Fibroblast of lung (primary cell): ENCODE measurements at regions not wholly inside any gene's neighbourhood (a gene's known extent, or its start where the extent isn't known, plus 50 kb on each side); places are given as distances from the start of the nearest gene placed in this dataset.
A peak's percentile ranks its signal among the peaks of the same experiment; 100 is the strongest.

Source experiments
- DNase-seq, 2 donors: peaks; one replicate each; pipeline versions ENCODE4 v3.0.0 to v3.0.0-alpha.2; 2010; ENCODE audit warnings: low read depth in 2 of 2
- H2AFZ ChIP-seq: 2 replicates; pipeline ENCODE4 v1.5.1; 2012; ENCODE audit warnings: low read length, control low read depth, inconsistent platforms
- H3K27ac ChIP-seq: 2 replicates; pipeline ENCODE4 v1.5.1; 2011; ENCODE audit warnings: low read length, control low read depth; ENCODE audit not compliant: insufficient read depth
- H3K27me3 ChIP-seq: 2 replicates; pipeline ENCODE4 v1.5.1; 2011; ENCODE audit warnings: mild to moderate bottlenecking, low read length; ENCODE audit not compliant: control insufficient read depth, insufficient read depth
- H3K36me3 ChIP-seq: 2 replicates; pipeline ENCODE4 v1.5.1; 2011; ENCODE audit warnings: low read length; ENCODE audit not compliant: control insufficient read depth, insufficient read depth
- H3K4me1 ChIP-seq: 2 replicates; pipeline ENCODE4 v1.5.1; 2011; ENCODE audit warnings: low read length; ENCODE audit not compliant: control insufficient read depth, insufficient read depth; ENCODE audit errors: extremely low read depth
- H3K4me2 ChIP-seq: 2 replicates; pipeline ENCODE4 v1.5.1; 2011; ENCODE audit warnings: low read length, control low read depth; ENCODE audit not compliant: insufficient read depth; ENCODE audit errors: extremely low read depth
- H3K4me3 ChIP-seq, 4 experiments: fragments of 200-600 bp in 1 of 4; sonication (generic) in 1 of 4; replicated peaks in 1 of 4; 2 replicates each; pipeline ENCODE4 v1.5.1; 2011 to 2016; ENCODE audit warnings: low read length in 4 of 4, low read depth in 3 of 4, mild to moderate bottlenecking in 3 of 4, control low read depth in 2 of 4, inconsistent platforms in 1 of 4, mixed read lengths in 1 of 4; ENCODE audit not compliant: insufficient read depth in 1 of 4; ENCODE audit errors: control extremely low read depth in 1 of 4
- H3K79me2 ChIP-seq: 2 replicates; pipeline ENCODE4 v1.5.1; 2012; ENCODE audit warnings: mild to moderate bottlenecking, low read length, inconsistent platforms; ENCODE audit not compliant: control insufficient read depth, insufficient read depth
- H3K9ac ChIP-seq: 2 replicates; pipeline ENCODE4 v1.5.1; 2011; ENCODE audit warnings: mild to moderate bottlenecking, low read length, control low read depth; ENCODE audit not compliant: insufficient read depth
- H3K9me3 ChIP-seq: 2 replicates; pipeline ENCODE4 v1.5.1; 2012; ENCODE audit warnings: low read depth, low read length; ENCODE audit not compliant: control insufficient read depth, insufficient read depth
- H4K20me1 ChIP-seq: 2 replicates; pipeline ENCODE4 v1.5.1; 2011; ENCODE audit warnings: low read length; ENCODE audit not compliant: control insufficient read depth, insufficient read depth; ENCODE audit errors: extremely low read depth
- EZH2 ChIP-seq: IDR thresholded peaks from 2 replicates; pipeline ENCODE4 v1.5.1; 2012; ENCODE audit warnings: low read length, control low read depth, mild to moderate bottlenecking; ENCODE audit errors: missing control alignments
- TF ChIP-seq, protein P1 (sequence below), 2 donors: IDR thresholded peaks in 1 of 2; conservative IDR thresholded peaks in 1 of 2; 1 replicate in 1 of 2; 2 replicates in 1 of 2; pipeline ENCODE4 v1.5.1; 2011 to 2012; ENCODE audit warnings: low read length in 2 of 2, control low read depth in 1 of 2, inconsistent platforms in 1 of 2, low read depth in 1 of 2, mild to moderate bottlenecking in 1 of 2

DNA sequence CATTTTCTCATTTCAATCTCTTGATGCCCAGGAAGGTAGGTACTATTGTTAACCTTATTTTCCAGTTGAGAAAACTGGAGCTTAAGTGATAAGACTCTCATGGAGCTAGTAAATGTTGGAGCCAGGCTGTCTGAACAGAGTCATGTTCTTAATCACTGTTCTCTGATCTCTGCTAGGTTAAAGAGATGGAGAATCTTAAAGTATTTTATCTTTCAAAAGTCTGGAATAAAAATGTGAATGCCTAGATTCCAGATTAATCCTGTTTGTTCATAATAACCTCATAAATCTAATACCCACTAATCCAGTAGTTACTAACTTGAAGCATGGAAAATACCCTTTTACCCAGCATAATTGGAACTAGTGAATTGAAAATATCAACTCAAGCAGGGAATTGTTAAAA lies 341.0 kb upstream of the RGS6 start:
- Histone ChIP-seq H3K4me2 (peak overlapping the region; percentile 15), H3K9me3 (no peaks in the 10 kb centered on the region), H3K9ac (no peak overlapping the region), H3K27me3 (no peaks in the 10 kb centered on the region), H3K4me1 (peaks cover 11% of the 10 kb centered on the region), H3K79me2 (peaks cover 5% of the 10 kb centered on the region), H3K27ac (no peak overlapping the region), H3K36me3 (no peaks in the 10 kb centered on the region), H4K20me1 (no peaks in the 10 kb centered on the region), H3K4me3 (peak overlapping the region in 1 of 4 experiments; percentile 19), H2AFZ (no peak overlapping the region)
- DNase-seq, result no peak
- TF ChIP-seq, protein P1, sequence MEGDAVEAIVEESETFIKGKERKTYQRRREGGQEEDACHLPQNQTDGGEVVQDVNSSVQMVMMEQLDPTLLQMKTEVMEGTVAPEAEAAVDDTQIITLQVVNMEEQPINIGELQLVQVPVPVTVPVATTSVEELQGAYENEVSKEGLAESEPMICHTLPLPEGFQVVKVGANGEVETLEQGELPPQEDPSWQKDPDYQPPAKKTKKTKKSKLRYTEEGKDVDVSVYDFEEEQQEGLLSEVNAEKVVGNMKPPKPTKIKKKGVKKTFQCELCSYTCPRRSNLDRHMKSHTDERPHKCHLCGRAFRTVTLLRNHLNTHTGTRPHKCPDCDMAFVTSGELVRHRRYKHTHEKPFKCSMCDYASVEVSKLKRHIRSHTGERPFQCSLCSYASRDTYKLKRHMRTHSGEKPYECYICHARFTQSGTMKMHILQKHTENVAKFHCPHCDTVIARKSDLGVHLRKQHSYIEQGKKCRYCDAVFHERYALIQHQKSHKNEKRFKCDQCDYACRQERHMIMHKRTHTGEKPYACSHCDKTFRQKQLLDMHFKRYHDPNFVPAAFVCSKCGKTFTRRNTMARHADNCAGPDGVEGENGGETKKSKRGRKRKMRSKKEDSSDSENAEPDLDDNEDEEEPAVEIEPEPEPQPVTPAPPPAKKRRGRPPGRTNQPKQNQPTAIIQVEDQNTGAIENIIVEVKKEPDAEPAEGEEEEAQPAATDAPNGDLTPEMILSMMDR (conservative IDR thresholded peaks at IDR 0.05 in 1 of 2, IDR thresholded peaks at IDR 0.05 in 1 of 2; ENCODE audit: low read depth in 1 of 2, low read length in 2 of 2), result no peak
- no peak for TF ChIP-seq EZH2

DNA sequence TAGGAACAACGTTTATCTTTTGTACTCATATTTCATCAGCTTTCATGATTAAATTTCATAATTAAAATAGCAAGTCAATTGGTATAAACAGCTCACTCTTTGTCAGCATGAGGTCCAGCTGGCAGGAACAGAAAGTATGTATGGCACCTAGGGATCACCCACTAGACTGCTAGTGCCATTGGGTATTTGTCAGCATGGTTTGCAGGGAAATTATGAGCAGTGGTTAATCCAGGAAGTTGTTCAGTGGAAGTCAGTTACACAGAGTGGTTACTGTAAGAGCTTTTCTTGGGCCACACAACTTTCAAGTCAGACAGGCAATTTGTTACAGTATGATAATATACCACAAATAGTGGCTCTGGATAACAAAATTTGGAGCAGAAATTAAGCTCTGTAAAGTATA lies 340.3 kb upstream of the RGS6 start:
- H3K27me3 ChIP-seq, result no peaks in the 10 kb centered on the region
- H3K9me3 ChIP-seq, result no peaks in the 10 kb centered on the region
- H2AFZ ChIP-seq, result no peak overlapping the region
- H3K79me2 ChIP-seq, result peaks cover 5% of the 10 kb centered on the region
- no peak overlapping the region for H3K4me3 ChIP-seq
- H3K36me3 ChIP-seq, result no peaks in the 10 kb centered on the region
- H3K4me1 ChIP-seq, result peaks cover 8% of the 10 kb centered on the region
- no peaks in the 10 kb centered on the region for H4K20me1 ChIP-seq
- no peak for TF ChIP-seq EZH2
- TF ChIP-seq, protein P1 (conservative IDR thresholded peaks at IDR 0.05 in 1 of 2, IDR thresholded peaks at IDR 0.05 in 1 of 2; ENCODE audit: low read depth in 1 of 2, low read length in 2 of 2), result no peak
- DNase-seq, result peak; percentile 39 to 94
- H3K9ac ChIP-seq, result no peak overlapping the region
- no peak overlapping the region for H3K27ac ChIP-seq
- no peak overlapping the region for H3K4me2 ChIP-seq

DNA sequence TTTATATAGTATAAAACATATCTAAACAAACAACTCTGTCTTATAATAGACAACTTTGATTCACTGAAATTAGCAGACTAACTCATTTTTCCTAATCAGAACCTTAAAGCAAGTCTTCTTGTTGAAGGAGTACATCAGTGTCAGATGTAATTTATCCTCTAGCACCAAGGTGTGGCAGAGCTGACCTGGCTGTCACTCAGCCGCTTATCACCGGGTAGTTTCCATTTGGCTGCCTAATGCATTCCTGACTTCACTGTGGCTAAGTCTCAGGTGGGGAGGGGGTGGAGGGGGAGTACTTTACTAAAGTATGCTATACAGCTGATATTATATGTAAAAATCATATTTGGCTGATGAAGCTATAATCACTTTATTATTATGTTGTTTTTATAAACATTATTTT lies 339.9 kb upstream of the RGS6 start:
- H3K27ac ChIP-seq, result no peak overlapping the region
- H3K27me3 ChIP-seq, result no peaks in the 10 kb centered on the region
- peaks cover 5% of the 10 kb centered on the region for H3K79me2 ChIP-seq
- no peaks in the 10 kb centered on the region for H4K20me1 ChIP-seq
- peaks cover 8% of the 10 kb centered on the region for H3K4me1 ChIP-seq
- H3K4me2 ChIP-seq, result peak overlapping the region; percentile 36
- H3K9me3 ChIP-seq, result no peaks in the 10 kb centered on the region
- H3K4me3 ChIP-seq, result no peak overlapping the region
- TF ChIP-seq, protein P1 (conservative IDR thresholded peaks at IDR 0.05 in 1 of 2, IDR thresholded peaks at IDR 0.05 in 1 of 2; ENCODE audit: low read depth in 1 of 2, low read length in 2 of 2), result no peak
- no peak for TF ChIP-seq EZH2
- H3K9ac ChIP-seq, result no peak overlapping the region
- H2AFZ ChIP-seq, result no peak overlapping the region
- no peaks in the 10 kb centered on the region for H3K36me3 ChIP-seq
- DNase-seq, result peak in 1 of 2 donors; percentile 45
